ENCODE measurements at regions not wholly inside any gene's neighbourhood (a gene's known extent, or its start where the extent isn't known, plus 50 kb on each side); places are given as distances from the start of the nearest gene placed in this dataset.

GRCh38 chr7:26476271-26476670 lies 184.6 kb downstream of the SNX10 start:
- no peaks in the 10 kb centered on the region for H3K9me3 Mint-ChIP-seq
- H3K4me1 Mint-ChIP-seq = peaks cover 18% of the 10 kb centered on the region
- H3K4me3 Mint-ChIP-seq = no peak overlapping the region
- H3K27me3 Mint-ChIP-seq (ENCODE audit: insufficient read depth, low read depth) = peaks cover 7% of the 10 kb centered on the region
- TF ChIP-seq EZH2 (IDR thresholded peaks at IDR 0.05) = no peak
- no peak for TF ChIP-seq EZH2phosphoT487 (IDR thresholded peaks at IDR 0.05)
- no peak for TF ChIP-seq CTCF (IDR thresholded peaks at IDR 0.05)
- no peaks in the 10 kb centered on the region for H3K36me3 ChIP-seq
- no peak overlapping the region for H3K27ac ChIP-seq
- no peaks in the 10 kb centered on the region for H3K79me2 ChIP-seq (ENCODE audit: low read depth)
- peaks cover 23% of the 10 kb centered on the region for H3K27me3 ChIP-seq
- no peaks in the 10 kb centered on the region for H3F3A ChIP-seq (ENCODE audit: low read depth)
- no peaks in the 10 kb centered on the region for H3K4me1 ChIP-seq
- H2AFZ ChIP-seq (replicated peaks) = no peak overlapping the region
- H3K4me2 ChIP-seq = no peak overlapping the region
- DNase-seq (ENCODE audit: low spot score) = no peak
- no peaks in the 10 kb centered on the region for H3K9me3 ChIP-seq (ENCODE audit: low read depth)
- H3K9ac ChIP-seq = no peak overlapping the region
- H3K4me3 ChIP-seq = no peak overlapping the region
- no peak overlapping the region for H3K27ac Mint-ChIP-seq
- no peaks in the 10 kb centered on the region for H3K36me3 Mint-ChIP-seq
- no peaks in the 10 kb centered on the region for H4K20me1 ChIP-seq (ENCODE audit: low read depth)

GRCh38 chr7:26477381-26477990 lies 185.8 kb downstream of the SNX10 start:
- no peak overlapping the region for H3K4me3 Mint-ChIP-seq

DNA sequence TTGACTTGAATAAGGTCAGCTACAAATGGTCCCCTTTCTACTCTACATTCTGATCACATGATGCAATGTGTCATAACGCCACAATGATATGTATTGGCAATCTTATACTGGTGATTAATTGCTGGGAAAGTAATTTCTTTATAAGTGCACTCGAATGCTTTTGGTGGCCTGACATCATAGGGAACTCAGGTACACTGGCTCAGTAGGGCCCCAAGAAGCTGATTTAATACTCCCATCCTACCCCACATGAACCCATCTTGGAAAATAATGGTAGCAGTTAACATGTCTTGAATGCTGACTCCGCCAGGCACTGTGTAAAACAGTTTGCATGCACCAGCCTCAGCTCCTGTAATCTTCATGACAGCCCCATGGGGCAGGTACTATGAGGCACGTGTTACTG lies 186.9 kb downstream of the SNX10 start:
- Histone ChIP-seq H4K20me1 (ENCODE audit: low read depth) (no peaks in the 10 kb centered on the region), H3K36me3 (no peaks in the 10 kb centered on the region), H3K27me3 (peaks cover 23% of the 10 kb centered on the region), H3K9me3 (ENCODE audit: low read depth) (no peaks in the 10 kb centered on the region), H3K9ac (no peak overlapping the region), H3K4me2 (no peak overlapping the region), H3K4me3 (no peak overlapping the region), H2AFZ (replicated peaks) (no peak overlapping the region), H3F3A (ENCODE audit: low read depth) (no peaks in the 10 kb centered on the region), H3K79me2 (ENCODE audit: low read depth) (no peaks in the 10 kb centered on the region), H3K27ac (no peak overlapping the region), H3K4me1 (no peaks in the 10 kb centered on the region)
- H3K4me3 Mint-ChIP-seq = no peak overlapping the region
- H3K9me3 Mint-ChIP-seq = peaks cover 6% of the 10 kb centered on the region
- H3K36me3 Mint-ChIP-seq = peaks cover 2% of the 10 kb centered on the region
- TF ChIP-seq CTCF (IDR thresholded peaks at IDR 0.05) = no peak
- TF ChIP-seq EZH2 (IDR thresholded peaks at IDR 0.05) = no peak
- TF ChIP-seq EZH2phosphoT487 (IDR thresholded peaks at IDR 0.05) = no peak
- H3K27me3 Mint-ChIP-seq (ENCODE audit: insufficient read depth, low read depth) = peaks cover 7% of the 10 kb centered on the region
- H3K4me1 Mint-ChIP-seq = peaks cover 18% of the 10 kb centered on the region
- no peak overlapping the region for H3K27ac Mint-ChIP-seq
- DNase-seq (ENCODE audit: low spot score) = no peak

More at GRCh38 chr7:26477381-26477990, 185.8 kb downstream of the SNX10 start:
- no peaks in the 10 kb centered on the region for H4K20me1 ChIP-seq (ENCODE audit: low read depth)
- H3K27ac ChIP-seq = no peak overlapping the region
- no peaks in the 10 kb centered on the region for H3K9me3 Mint-ChIP-seq
- no peak overlapping the region for H3K27ac Mint-ChIP-seq
- no peaks in the 10 kb centered on the region for H3K79me2 ChIP-seq (ENCODE audit: low read depth)
- no peaks in the 10 kb centered on the region for H3K36me3 ChIP-seq
- no peak overlapping the region for H3K9ac ChIP-seq
- no peaks in the 10 kb centered on the region for H3F3A ChIP-seq (ENCODE audit: low read depth)
- TF ChIP-seq CTCF (IDR thresholded peaks at IDR 0.05) (no peak), EZH2phosphoT487 (IDR thresholded peaks at IDR 0.05) (no peak), EZH2 (IDR thresholded peaks at IDR 0.05) (no peak)
- peaks cover 23% of the 10 kb centered on the region for H3K27me3 ChIP-seq
- H3K4me1 ChIP-seq = no peaks in the 10 kb centered on the region
- H3K4me1 Mint-ChIP-seq = peaks cover 18% of the 10 kb centered on the region
- H3K27me3 Mint-ChIP-seq (ENCODE audit: insufficient read depth, low read depth) = peaks cover 7% of the 10 kb centered on the region
- H2AFZ ChIP-seq (replicated peaks) = no peak overlapping the region
- H3K4me3 ChIP-seq = no peak overlapping the region
- DNase-seq (ENCODE audit: low spot score) = no peak
- H3K4me2 ChIP-seq = no peak overlapping the region
- no peaks in the 10 kb centered on the region for H3K9me3 ChIP-seq (ENCODE audit: low read depth)
- H3K36me3 Mint-ChIP-seq = no peaks in the 10 kb centered on the region

Measured in neural progenitor cell (in vitro differentiated cells).